Small intestine (tissue), 7 donors: ENCODE measurements at regions not wholly inside any gene's neighbourhood (a gene's known extent, or its start where the extent isn't known, plus 50 kb on each side); places are given as distances from the start of the nearest gene placed in this dataset.

Experiments
- DNase-seq, 2 donors: peaks; one replicate each; pipeline versions ENCODE4 v3.0.0 to v3.0.0-alpha.2; 2013
- FAIRE-seq: peaks from 2 replicates; lab custom pipeline; 2012; peaks lifted over from hg19 to GRCh38; lab: Jason Lieb, UNC
- H3K27ac ChIP-seq, 3 donors: one replicate each; pipeline ENCODE4 v1.5.1; 2013; ENCODE audit warnings: low read length in 2 of 3, mild to moderate bottlenecking in 2 of 3, control low read depth in 1 of 3, inconsistent platforms in 1 of 3, low read depth in 1 of 3, moderate library complexity in 1 of 3
- H3K27me3 ChIP-seq, 3 donors: one replicate each; pipeline ENCODE4 v1.6.1; 2013; ENCODE audit warnings: low read length in 3 of 3, inconsistent platforms in 1 of 3; ENCODE audit not compliant: control insufficient read depth in 3 of 3, insufficient read depth in 3 of 3
- H3K36me3 ChIP-seq, 3 donors: one replicate each; pipeline ENCODE4 v1.6.1; 2013; ENCODE audit warnings: low read length in 3 of 3, inconsistent platforms in 1 of 3, low read depth in 1 of 3, mild to moderate bottlenecking in 1 of 3, moderate library complexity in 1 of 3; ENCODE audit not compliant: control insufficient read depth in 3 of 3, insufficient read depth in 2 of 3
- H3K4me1 ChIP-seq, 3 donors: one replicate each; pipeline ENCODE4 v1.6.1; 2013; ENCODE audit warnings: low read length in 2 of 3, inconsistent platforms in 1 of 3, low read depth in 1 of 3, mild to moderate bottlenecking in 1 of 3, moderate library complexity in 1 of 3; ENCODE audit not compliant: control insufficient read depth in 3 of 3, insufficient read depth in 2 of 3
- H3K4me3 ChIP-seq, 3 donors: one replicate each; pipeline ENCODE4 v1.5.1; 2013; ENCODE audit warnings: low read length in 3 of 3, control low read depth in 1 of 3, inconsistent platforms in 1 of 3, low read depth in 1 of 3, mild to moderate bottlenecking in 1 of 3, moderate library complexity in 1 of 3
- H3K9me3 ChIP-seq, 2 donors: one replicate each; pipeline ENCODE4 v1.6.1; 2013; ENCODE audit warnings: low read depth in 1 of 2, low read length in 1 of 2; ENCODE audit not compliant: control insufficient read depth in 2 of 2, insufficient read depth in 1 of 2
- WGBS, 3 donors: extraction: QIAGEN DNeasy Blood & Tissue Kit; methylation state at CpG; one replicate each; pipeline ENCODE4 v1.1.7; 2013; 5-methylcytosine and 5-hydroxymethylcytosine counted together
- donor health status: healthy with polysubstance abuse.
- donor health status: control.
- donor health status: control.
- donor health status: Bipolar disorder and iron deficiency.
- donor health status: healthy.

GRCh38 chrX:33721927-33722326 lies 410.2 kb downstream of the FAM47A start:
- DNase-seq (no peak), FAIRE-seq (no peak)
- H3K4me1 ChIP-seq = no peaks in the 10 kb centered on the region
- no peaks in the 10 kb centered on the region for H3K9me3 ChIP-seq
- H3K4me3 ChIP-seq = no peak overlapping the region
- WGBS, 3 donors = 39 to 85% (median 62%) methylated on average over 1 of the region's 1 CpG
- peaks cover 0 to 2% (median 0%) of the 10 kb centered on the region in 3 donors for H3K27me3 ChIP-seq
- no peaks in the 10 kb centered on the region for H3K36me3 ChIP-seq
- no peak overlapping the region for H3K27ac ChIP-seq

GRCh38 chrX:33686105-33686504 lies 446.0 kb downstream of the FAM47A start:
- Histone ChIP-seq H3K4me1 (no peaks in the 10 kb centered on the region), H3K27ac (no peak overlapping the region), H3K4me3 (no peak overlapping the region), H3K9me3 (no peaks in the 10 kb centered on the region), H3K36me3 (no peaks in the 10 kb centered on the region), H3K27me3 (no peaks in the 10 kb centered on the region)
- FAIRE-seq (no peak), DNase-seq (no peak)
- 63 to 93% (median 64%) methylated on average over 1 of the region's 1 CpG for WGBS, 3 donors
